HG03280 (cell line): ENCODE measurements at regions not wholly inside any gene's neighbourhood (a gene's known extent, or its start where the extent isn't known, plus 50 kb on each side); places are given as distances from the start of the nearest gene placed in this dataset.
"Not testable (repeated sequence)": the region's sequence is repeated elsewhere in the genome, so short reads cannot be mapped to it uniquely, and the experiment has no call there.

ENCODE experiments used
- ATAC-seq: cut with Tn5 transposase; IDR thresholded peaks from one replicate; pipeline ENCODE4 v1.9.1; 2021; ENCODE audit warnings: mild to moderate bottlenecking, moderate library complexity; ENCODE audit not compliant: unreplicated experiment

DNA sequence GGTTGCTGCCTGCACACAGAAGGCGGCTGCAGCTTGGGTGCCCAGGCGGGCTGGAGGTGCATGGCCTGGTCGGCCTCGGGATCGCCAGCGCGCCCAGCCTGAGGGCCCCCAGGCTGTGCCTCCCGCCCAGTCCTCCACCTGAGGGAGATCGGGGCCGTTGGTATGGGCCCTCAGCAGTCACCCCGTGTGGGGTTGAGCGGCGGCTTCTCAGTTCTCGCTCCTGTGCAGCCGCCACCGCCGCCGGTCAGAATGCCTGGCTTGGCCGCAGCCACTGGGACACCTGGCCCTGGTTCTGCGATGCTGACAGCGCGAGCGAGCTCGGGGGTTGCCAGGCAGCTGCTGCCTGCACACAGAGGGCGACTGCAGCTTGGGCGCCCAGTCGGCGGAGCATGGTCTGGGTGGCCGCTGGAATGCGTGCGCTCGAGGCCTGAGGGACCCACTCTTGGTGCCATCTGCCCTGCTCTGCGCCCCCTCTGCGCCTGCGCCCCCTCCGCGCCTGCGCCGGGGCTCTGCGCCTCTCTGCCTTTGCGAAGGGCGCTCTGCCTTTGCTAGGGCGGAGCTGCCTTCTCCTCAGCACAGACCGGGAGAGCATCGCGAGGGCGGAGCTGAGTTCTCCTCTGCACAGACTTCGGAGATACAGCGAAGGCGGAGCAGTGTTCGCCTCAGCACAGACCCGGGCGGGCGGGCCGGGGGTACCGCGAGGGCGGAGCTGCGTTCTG, 84.6 kb upstream of the ZNG1F start:
- peak; percentile 100 for ATAC-seq

DNA sequence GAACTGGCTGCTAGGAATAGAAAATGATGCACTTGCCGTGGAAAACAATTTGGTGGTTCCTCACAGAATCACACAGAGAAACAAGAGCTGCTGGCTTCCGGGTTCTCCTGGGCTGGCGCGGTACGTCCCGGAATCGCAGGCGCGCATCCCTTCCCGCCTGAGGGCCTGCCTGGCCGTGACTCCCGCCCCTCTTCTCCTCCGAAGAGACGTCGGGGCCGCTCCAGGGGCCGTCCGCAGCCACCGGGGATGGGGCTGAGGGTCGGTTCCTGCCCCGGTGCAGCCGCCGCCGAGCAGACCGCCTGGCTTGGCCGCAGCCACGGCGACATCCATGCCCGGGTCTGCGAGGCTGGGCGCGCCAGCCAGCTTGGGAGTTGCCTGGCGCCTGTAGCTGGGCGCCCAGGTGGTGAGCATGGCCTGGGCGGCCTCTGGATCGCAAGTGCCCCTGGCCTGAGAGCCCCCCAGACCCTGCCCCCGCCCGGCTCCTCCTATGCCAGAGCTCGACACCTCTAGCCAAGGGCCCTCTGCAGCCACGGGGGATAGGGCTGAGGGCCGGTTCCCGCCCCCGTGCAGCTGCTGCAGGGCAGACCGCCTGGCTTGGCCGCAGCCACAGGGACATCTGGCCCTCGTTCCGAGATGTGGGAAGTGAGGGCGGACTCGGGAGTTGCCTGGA, 83.9 kb upstream of the ZNG1F start:
- ATAC-seq: peak; percentile 33

DNA sequence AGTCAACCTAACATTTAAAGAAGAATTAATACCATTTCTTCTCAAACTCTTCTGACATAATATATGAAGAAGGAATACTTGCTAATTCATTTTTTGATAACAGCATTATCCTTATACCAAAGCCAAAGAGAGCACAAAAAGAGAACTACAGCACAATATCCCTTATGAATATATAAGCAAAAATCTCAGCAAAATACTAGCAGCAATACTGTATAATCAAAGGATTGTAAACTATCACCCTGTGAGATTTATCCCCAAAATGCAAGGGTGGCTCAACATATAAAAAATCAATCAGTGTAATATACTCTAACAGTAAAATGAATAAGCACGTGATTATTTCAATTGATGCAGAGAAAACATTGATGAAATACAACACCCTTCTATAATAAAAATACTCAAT, 81.9 kb upstream of the ZNG1F start:
- not testable (repeated sequence) for ATAC-seq

DNA sequence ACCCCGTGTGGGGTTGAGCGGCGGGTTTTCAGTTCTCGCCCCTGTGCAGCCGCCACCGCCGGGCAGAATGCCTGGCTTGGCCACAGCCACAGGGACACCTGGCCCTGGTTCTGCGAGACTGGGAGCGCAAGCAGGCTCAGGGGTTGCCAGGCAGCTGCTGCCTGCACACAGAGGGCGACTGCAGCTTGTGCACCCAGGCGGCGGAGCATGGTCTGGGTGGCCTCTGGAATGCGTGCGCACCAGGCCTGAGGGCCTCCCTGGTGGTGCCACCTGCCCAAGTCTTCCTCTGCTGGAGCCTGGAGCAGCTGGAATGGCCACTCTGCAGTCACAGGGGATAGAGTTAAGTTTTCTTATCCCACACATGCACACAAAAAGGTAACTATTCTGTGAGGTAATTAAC, 80.4 kb upstream of the ZNG1F start:
- ATAC-seq: not testable (repeated sequence)

DNA sequence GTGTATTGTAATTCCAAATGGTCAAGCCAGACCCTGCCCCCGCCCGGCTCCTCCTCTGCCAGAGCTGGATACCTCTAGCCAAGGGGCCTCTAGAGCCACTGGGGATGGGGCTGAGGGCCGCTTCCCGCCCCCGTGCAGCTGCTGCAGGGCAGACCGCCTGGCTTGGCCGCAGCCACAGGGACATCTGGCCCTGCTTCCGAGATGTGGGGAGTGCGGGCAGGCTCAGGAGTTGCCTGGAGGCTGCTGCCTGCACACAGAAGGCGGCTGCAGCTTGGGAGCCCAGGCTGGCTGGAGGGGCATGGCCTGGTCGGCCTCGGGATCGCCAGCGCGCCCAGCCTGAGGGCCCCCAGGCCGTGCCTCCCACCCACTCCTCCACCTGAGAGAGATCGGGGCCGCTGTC, 79.9 kb upstream of the ZNG1F start:
- not testable (repeated sequence) for ATAC-seq

DNA sequence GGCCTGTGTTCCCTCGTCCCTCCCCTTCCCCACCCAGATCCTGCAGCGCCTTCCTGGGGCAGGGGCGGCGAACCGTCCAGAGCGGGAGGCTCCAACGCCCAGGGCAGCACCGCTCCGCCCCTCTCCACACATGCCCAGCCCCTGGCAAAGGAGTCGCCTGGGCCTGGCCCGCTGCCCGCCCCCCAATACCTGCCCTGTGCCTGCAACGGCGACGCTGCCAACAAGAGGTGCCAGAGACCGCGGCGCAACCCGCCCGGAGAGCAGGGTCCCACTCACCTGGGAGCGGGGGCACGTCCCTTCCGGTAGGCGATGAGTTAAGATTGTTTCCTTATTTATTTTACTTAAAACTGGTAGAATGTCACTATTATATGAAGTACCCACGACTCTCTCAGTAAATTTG, 77.5 kb upstream of the ZNG1F start:
- ATAC-seq: not testable (repeated sequence)

DNA sequence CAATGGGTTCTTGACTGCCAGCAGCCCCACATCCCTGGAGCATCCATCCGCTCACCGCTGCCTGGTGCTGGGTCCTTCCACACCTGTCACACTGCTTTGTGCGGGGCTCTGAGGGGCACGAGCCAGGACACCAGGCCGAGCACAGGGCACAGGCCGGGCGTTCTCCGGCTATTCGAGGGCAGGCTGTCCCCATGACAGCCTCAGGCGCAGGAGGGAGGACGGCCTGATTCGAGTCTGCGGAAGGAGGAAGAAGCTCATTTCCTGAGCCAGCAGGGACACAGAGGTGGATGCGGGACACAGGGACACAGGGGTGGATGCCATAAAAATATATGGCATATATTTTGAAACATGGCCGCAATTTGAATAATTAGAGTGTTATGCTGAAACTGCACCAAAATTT, 76.9 kb upstream of the ZNG1F start:
- ATAC-seq: not testable (repeated sequence)

DNA sequence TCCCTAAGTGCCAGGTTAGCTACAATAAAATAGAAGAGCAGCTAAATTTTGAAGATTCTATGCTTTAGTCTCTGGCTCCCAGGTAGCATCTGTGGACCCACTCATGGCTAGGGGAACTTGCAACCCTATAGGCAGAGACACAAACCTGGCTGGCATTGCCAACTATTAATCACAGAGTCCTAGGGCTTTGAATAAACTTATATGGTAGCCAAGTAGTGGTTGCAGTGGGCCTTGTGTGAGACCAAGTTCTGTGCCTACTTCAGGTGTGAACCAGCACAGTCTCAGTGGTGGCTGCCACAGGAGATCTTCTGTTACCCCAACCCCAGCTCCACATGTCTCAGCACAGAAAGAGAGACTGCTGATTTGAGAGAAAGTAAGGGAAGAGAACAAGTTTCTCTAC, 62.9 kb upstream of the ZNG1F start:
- ATAC-seq: not testable (repeated sequence)

DNA sequence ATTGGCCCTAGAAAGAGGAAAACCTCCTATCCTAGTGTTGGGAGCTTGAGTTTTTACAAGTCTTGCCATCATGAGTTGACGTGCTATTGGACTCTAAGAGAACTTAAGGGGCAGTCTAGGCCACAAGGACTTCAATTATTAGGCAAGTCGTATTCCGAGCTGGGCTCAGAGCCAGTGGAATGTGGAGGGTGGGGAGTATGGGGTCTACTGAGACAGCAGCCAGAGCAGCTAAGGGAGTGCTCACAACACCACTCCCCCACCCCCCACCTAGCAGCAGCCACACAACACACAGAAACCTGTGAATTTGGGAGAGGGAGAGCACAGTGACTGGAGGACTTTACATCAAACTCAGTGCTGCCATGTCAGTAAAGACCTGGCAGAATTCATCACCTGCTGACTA, 62.0 kb upstream of the ZNG1F start:
- not testable (repeated sequence) for ATAC-seq

DNA sequence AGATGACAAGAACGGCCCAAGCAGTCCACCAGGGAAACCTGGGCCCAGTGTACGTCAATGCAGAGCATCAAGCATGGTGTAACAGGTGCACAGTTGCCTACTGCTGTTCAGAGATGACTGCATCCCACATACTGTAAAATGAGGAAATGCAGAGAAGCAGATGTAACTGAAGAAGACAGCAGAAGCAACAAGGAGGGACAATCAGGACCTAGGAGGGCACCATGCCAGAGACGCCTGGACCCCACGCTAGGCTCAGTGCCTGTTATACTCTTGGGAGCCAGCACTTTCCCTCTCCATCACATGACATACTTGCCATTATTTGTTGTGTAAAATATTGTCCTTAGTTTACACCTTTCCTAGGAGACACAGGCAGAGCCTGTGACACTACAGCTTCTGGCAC, 57.6 kb upstream of the ZNG1F start:
- ATAC-seq: not testable (repeated sequence)
